OCI-LY7 (cell line): ENCODE measurements at regions not wholly inside any gene's neighbourhood (a gene's known extent, or its start where the extent isn't known, plus 50 kb on each side); places are given as distances from the start of the nearest gene placed in this dataset.

ENCODE experiments used
- BruUV-seq: library from RNA; stranded (reverse); fragments of 400-500 nt; replicated peaks from 2 replicates; lab custom pipeline; 2021; lab: Mats Ljungman, UMichigan
- CTCF ChIA-PET: fragments of 300-600 bp; sonication (Branson Sonifier 250); formaldehyde crosslinking; loops from one replicate; lab custom pipeline; 2022; ENCODE audit warnings: antibody characterized with exemption; ENCODE audit not compliant: unreplicated experiment; lab: Charles Lee
- POLR2A ChIA-PET: fragments of 300-600 bp; sonication (Branson Sonifier 250); formaldehyde crosslinking; loops from one replicate; lab custom pipeline; 2022; ENCODE audit warnings: antibody characterized with exemption; lab: Charles Lee
- DNase-seq: peaks from one replicate; pipeline ENCODE4 v3.0.0-alpha.2; 2015; ENCODE audit warnings: low spot score
- H2AFZ ChIP-seq: fragments of 200-600 bp; sonication (generic), shearing (Covaris generic); 2 replicates; pipeline ENCODE4 v1.6.1; 2014; ENCODE audit warnings: mild to moderate bottlenecking, antibody characterized with exemption, low read length, moderate library complexity
- H3K27ac ChIP-seq: fragments of 200-600 bp; sonication (generic); 2 replicates; pipeline ENCODE4 v1.5.1; 2014; ENCODE audit warnings: mixed run types, low read depth, mild to moderate bottlenecking, moderate library complexity, low read length, inconsistent platforms; ENCODE audit not compliant: poor library complexity, severe bottlenecking
- H3K36me3 ChIP-seq: fragments of 200-600 bp; sonication (generic); 2 replicates; pipeline ENCODE4 v1.6.1; 2014; ENCODE audit warnings: mild to moderate bottlenecking, antibody characterized with exemption, low read length, moderate library complexity, mixed read lengths; ENCODE audit not compliant: insufficient read depth
- H3K4me1 ChIP-seq: fragments of 200-600 bp; sonication (generic); 2 replicates; pipeline ENCODE4 v1.5.1; 2014; ENCODE audit warnings: mild to moderate bottlenecking, low read length; ENCODE audit not compliant: insufficient read depth, poor library complexity, severe bottlenecking
- H3K4me2 ChIP-seq: fragments of 200-600 bp; sonication (generic); 2 replicates; pipeline ENCODE4 v1.6.1; 2014; ENCODE audit warnings: mild to moderate bottlenecking, low read length
- H3K4me3 ChIP-seq: fragments of 200-600 bp; sonication (generic); 2 replicates; pipeline ENCODE4 v1.5.1; 2014; ENCODE audit warnings: mild to moderate bottlenecking, low read depth, low read length; ENCODE audit not compliant: poor library complexity, severe bottlenecking
- H3K79me2 ChIP-seq: fragments of 200-600 bp; sonication (generic); 2 replicates; pipeline ENCODE4 v1.6.1; 2016; ENCODE audit warnings: low read depth, mild to moderate bottlenecking, low read length, moderate library complexity, mixed read lengths; ENCODE audit not compliant: insufficient read depth
- H3K9me2 ChIP-seq: fragments of 200-600 bp; sonication (generic); 2 replicates; pipeline ENCODE4 v1.6.1; 2016; ENCODE audit warnings: mild to moderate bottlenecking, low read length, mixed read lengths; ENCODE audit not compliant: insufficient read depth
- H3K9me3 ChIP-seq: fragments of 200-600 bp; sonication (generic); 2 replicates; pipeline ENCODE4 v1.6.1; 2014; ENCODE audit warnings: mild to moderate bottlenecking, mixed run types, low read length, mixed read lengths
- H4K20me1 ChIP-seq: fragments of 200-600 bp; sonication (generic); 2 replicates; pipeline ENCODE4 v1.6.1; 2014; ENCODE audit warnings: mild to moderate bottlenecking, antibody characterized with exemption, low read length, moderate library complexity, mixed read lengths; ENCODE audit not compliant: insufficient read depth
- CTCF ChIP-seq: fragments of 200-600 bp; sonication (generic); conservative IDR thresholded peaks from 2 replicates; pipeline ENCODE4 v1.5.1; 2014; ENCODE audit warnings: mild to moderate bottlenecking, antibody characterized with exemption, low read length, moderate library complexity, mixed read lengths
- EZH2phosphoT487 ChIP-seq: fragments of 200-600 bp; sonication (generic); IDR thresholded peaks from 2 replicates; pipeline ENCODE4 v1.6.1; 2018; ENCODE audit warnings: low read depth, borderline replicate concordance, mild to moderate bottlenecking, mixed run types, antibody characterized with exemption, low read length, moderate library complexity, mixed read lengths
- intact Hi-C: fragments of 100-400 bp; cut with micrococcal nuclease; formaldehyde crosslinking; loops from one replicate; pipeline ENCODE4 v1.10.0; 2022; ENCODE audit not compliant: unreplicated experiment

- no peak overlapping the region for H3K4me2 ChIP-seq
- no peak overlapping the region for H3K27ac ChIP-seq
- H3K36me3 ChIP-seq: no peaks in the 10 kb centered on the region
- no peaks in the 10 kb centered on the region for H3K4me1 ChIP-seq
- H3K9me3 ChIP-seq: no peaks in the 10 kb centered on the region
- no peak for DNase-seq
- POLR2A ChIA-PET: interaction anchor here (0.6 kb wide), 1 partner anchor 541 kb away, joined by 4 read pairs; no protein-coding TSS in a partner anchor
- no peaks in the 10 kb centered on the region for H4K20me1 ChIP-seq
- no peak overlapping the region for H3K4me3 ChIP-seq
- H3K9me2 ChIP-seq: no peaks in the 10 kb centered on the region
- H2AFZ ChIP-seq: no peak overlapping the region
- no peaks in the 10 kb centered on the region for H3K79me2 ChIP-seq
- intact Hi-C loops: no loop called here
- TF ChIP-seq EZH2phosphoT487 (no peak), CTCF (no peak)
- CTCF ChIA-PET: no interaction called here
- BruUV-seq: no TSS peak
Measured at GRCh38 chr11:94675813-94676212, 92.3 kb upstream of the AMOTL1 start.

GRCh38 chr11:94676814-94677213 is 91.3 kb upstream of the AMOTL1 start:
- ChIA-PET CTCF (no interaction called here), POLR2A (interaction anchor here (0.6 kb wide), 1 partner anchor 227 kb away, joined by 3 read pairs; no protein-coding TSS in a partner anchor)
- Histone ChIP-seq H3K4me1 (no peaks in the 10 kb centered on the region), H3K27ac (no peak overlapping the region), H3K9me3 (no peaks in the 10 kb centered on the region), H3K36me3 (no peaks in the 10 kb centered on the region), H3K9me2 (no peaks in the 10 kb centered on the region), H3K4me2 (no peak overlapping the region), H3K79me2 (no peaks in the 10 kb centered on the region), H2AFZ (no peak overlapping the region), H3K4me3 (no peak overlapping the region), H4K20me1 (no peaks in the 10 kb centered on the region)
- BruUV-seq: no TSS peak
- intact Hi-C loops: no loop called here
- DNase-seq: no peak
- TF ChIP-seq CTCF: no peak
- TF ChIP-seq EZH2phosphoT487: no peak

GRCh38 chr11:94678236-94678635 is 89.9 kb upstream of the AMOTL1 start:
- intact Hi-C loops: no loop called here
- Histone ChIP-seq H3K79me2 (no peaks in the 10 kb centered on the region), H3K27ac (no peak overlapping the region), H4K20me1 (no peaks in the 10 kb centered on the region), H2AFZ (no peak overlapping the region), H3K4me2 (no peak overlapping the region), H3K36me3 (no peaks in the 10 kb centered on the region), H3K4me3 (no peak overlapping the region), H3K4me1 (no peaks in the 10 kb centered on the region), H3K9me3 (no peaks in the 10 kb centered on the region), H3K9me2 (no peaks in the 10 kb centered on the region)
- POLR2A ChIA-PET: no interaction called here
- BruUV-seq: no TSS peak
- TF ChIP-seq CTCF (no peak), EZH2phosphoT487 (no peak)
- DNase-seq: no peak
- CTCF ChIA-PET: no interaction called here
